Sigmoid colon (tissue), 4 donors: ENCODE measurements at regions not wholly inside any gene's neighbourhood (a gene's known extent, or its start where the extent isn't known, plus 50 kb on each side); places are given as distances from the start of the nearest gene placed in this dataset.

Experiments used
- CTCF ChIP-seq, 4 experiments: fragments of 450-650 bp in 3 of 4; fragments of 200-600 bp in 1 of 4; IDR thresholded peaks; one replicate each; pipeline ENCODE4 v1.5.1; 2016 to 2019; ENCODE audit warnings: antibody characterized with exemption in 4 of 4, mild to moderate bottlenecking in 3 of 4, moderate library complexity in 2 of 4
- EP300 ChIP-seq, 4 donors: sonication (generic); formaldehyde crosslinking; IDR thresholded peaks; one replicate each; pipeline ENCODE4 v1.6.1; 2017; ENCODE audit warnings: antibody characterized with exemption in 4 of 4
- POLR2A ChIP-seq, 2 donors: fragments of 450-650 bp; IDR thresholded peaks; one replicate each; pipeline ENCODE4 v1.6.1; 2016; ENCODE audit warnings: antibody characterized with exemption in 2 of 2, mild to moderate bottlenecking in 2 of 2, moderate library complexity in 2 of 2

- TF ChIP-seq POLR2A (IDR thresholded peaks at IDR 0.05) (no peak), EP300 (IDR thresholded peaks at IDR 0.05) (peak; percentile 65 to 92 (median 69)), CTCF (IDR thresholded peaks at IDR 0.05) (no peak)
Measured at GRCh38 chr15:39488516-39488915, 92.4 kb upstream of the THBS1 start.
